ENCODE measurements at regions not wholly inside any gene's neighbourhood (a gene's known extent, or its start where the extent isn't known, plus 50 kb on each side); places are given as distances from the start of the nearest gene placed in this dataset.

DNA sequence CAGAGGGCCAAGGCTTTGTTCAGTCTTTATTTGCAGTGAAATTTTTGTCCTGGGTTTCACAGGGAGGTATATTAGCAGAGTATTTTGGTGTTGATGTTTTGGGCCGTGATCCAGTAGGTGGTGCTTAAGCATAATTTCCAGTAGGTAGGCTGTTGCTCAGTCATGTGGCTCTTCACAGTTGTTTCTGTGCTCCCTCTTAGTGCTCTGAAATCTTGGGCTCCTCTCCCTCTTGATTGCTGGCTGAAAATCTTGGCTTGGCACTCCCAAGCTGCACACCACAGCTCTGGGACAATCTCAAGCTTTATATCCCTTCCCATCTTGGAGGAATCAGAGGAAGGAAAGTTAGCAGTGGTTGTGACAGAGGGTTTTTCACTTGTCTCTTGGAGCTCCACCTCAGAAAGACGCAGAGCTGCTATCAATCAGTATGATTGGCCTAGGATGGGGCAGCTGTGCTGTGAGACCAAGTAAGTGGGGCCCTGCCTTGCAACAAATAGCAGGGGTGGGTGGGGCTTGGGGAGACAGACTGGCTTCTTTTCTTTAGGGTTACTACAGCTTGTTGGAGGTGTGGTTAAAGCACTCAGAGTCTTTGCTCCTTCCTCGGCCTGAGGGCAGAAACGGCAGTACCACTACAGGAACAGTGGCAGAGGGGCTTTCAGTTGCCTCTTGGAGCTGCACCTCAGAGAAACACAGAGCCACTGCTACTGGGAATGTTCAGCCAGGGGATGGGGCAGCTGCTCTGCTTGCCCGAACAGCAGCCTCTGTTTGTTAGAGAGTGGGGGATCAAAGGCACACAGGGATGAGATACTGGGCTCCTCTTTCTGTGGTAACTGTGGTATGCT, 627.0 kb downstream of the SI start:
- no peak overlapping the region for H3K4me3 Mint-ChIP-seq
- no peaks in the 10 kb centered on the region for H3K36me3 Mint-ChIP-seq
- ChIA-PET CTCF (ENCODE audit: partially characterized antibody) (no interaction called here), POLR2A (ENCODE audit: partially characterized antibody) (no interaction called here)
- H3K4me1 Mint-ChIP-seq: no peaks in the 10 kb centered on the region
- peaks cover 0 to 15% (median 9%) of the 10 kb centered on the region in 8 donors for H3K9me3 Mint-ChIP-seq
- no peaks in the 10 kb centered on the region for H3K27me3 ChIP-seq (ENCODE audit: insufficient read depth, low read length)
- H3K36me3 ChIP-seq (ENCODE audit: insufficient read depth, low read length): no peaks in the 10 kb centered on the region
- no peaks in the 10 kb centered on the region for H3K4me1 ChIP-seq (ENCODE audit: insufficient read depth, low read length)
- no peak overlapping the region for H3K27ac ChIP-seq (ENCODE audit: low read depth, low read length)
- DNase-seq: no peak
- intact Hi-C loops (cut with micrococcal nuclease): no loop called here
- H3K27me3 Mint-ChIP-seq: no peaks in the 10 kb centered on the region
- H3K4me3 ChIP-seq (ENCODE audit: low read length in 2 of 2): no peak overlapping the region
- no peaks in the 10 kb centered on the region for H3K9me3 ChIP-seq (ENCODE audit: control insufficient read depth in 1 of 2, low read length in 2 of 2)
- no peak overlapping the region for H3K27ac Mint-ChIP-seq

DNA sequence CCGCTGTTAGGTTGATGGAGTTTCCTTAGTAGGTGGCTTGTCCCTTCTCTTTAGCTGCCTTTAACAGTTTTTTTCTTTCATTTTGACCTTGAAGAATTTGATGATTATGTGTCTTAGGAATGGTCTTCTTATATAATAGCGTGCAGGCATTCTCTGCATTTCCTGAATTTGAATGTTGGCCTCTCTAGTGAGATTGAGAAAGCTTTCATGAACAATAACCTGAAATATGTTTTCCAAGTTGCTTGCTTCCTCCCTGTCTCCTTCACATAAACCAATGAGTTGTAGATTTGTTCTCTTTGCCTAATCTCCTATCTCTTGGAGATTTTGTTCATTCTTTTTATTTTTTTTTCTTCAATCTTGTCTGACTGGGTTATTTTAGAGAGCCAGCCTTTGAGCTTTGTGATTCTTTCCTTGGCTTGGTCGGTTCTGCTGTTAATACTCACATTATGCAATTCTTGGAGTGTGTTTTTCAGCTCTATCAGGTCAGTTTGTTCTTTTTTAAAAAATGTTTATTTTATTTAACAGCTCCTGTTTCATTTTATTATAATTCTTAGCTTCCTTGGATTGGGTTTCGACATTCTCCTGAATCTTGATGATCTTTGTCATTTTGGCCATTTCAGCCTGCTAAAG, 627.9 kb downstream of the SI start:
- no peak overlapping the region for H3K4me3 ChIP-seq (ENCODE audit: low read length in 2 of 2)
- H3K9me3 ChIP-seq (ENCODE audit: control insufficient read depth in 1 of 2, low read length in 2 of 2): no peaks in the 10 kb centered on the region
- H3K27me3 ChIP-seq (ENCODE audit: insufficient read depth, low read length): no peaks in the 10 kb centered on the region
- H3K4me1 ChIP-seq (ENCODE audit: insufficient read depth, low read length): no peaks in the 10 kb centered on the region
- H3K27me3 Mint-ChIP-seq: no peaks in the 10 kb centered on the region
- CTCF ChIA-PET (ENCODE audit: partially characterized antibody): no interaction called here
- H3K36me3 ChIP-seq (ENCODE audit: insufficient read depth, low read length): no peaks in the 10 kb centered on the region
- POLR2A ChIA-PET (ENCODE audit: partially characterized antibody): no interaction called here
- no peaks in the 10 kb centered on the region for H3K4me1 Mint-ChIP-seq
- DNase-seq: no peak
- no peaks in the 10 kb centered on the region for H3K36me3 Mint-ChIP-seq
- H3K27ac Mint-ChIP-seq: no peak overlapping the region
- H3K9me3 Mint-ChIP-seq: peaks cover 0 to 16% (median 9%) of the 10 kb centered on the region in 8 donors
- intact Hi-C loops (cut with micrococcal nuclease): no loop called here
- no peak overlapping the region for H3K27ac ChIP-seq (ENCODE audit: low read depth, low read length)
- no peak overlapping the region for H3K4me3 Mint-ChIP-seq

DNA sequence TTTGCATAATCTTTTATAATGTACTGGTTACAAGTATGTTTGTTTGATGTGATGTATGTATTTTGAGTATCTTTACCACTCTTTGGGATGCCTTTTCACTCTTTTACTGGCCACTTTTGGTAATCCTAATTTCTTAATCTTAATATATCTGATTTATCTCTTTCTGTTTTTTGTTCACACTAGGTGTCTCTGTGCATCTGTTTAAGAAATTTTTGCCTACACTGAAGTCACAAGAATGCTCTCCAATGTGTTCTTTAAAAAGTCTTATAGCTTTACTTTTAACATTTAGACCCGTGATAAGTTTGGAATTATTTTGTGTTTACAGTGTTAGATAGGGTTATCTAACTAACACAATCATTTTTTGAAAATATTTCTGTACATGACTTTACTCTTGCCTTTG, 659.1 kb downstream of the SI start:
- H3K27me3 Mint-ChIP-seq: no peaks in the 10 kb centered on the region
- H3K9me3 ChIP-seq (ENCODE audit: control insufficient read depth in 1 of 2, low read length in 2 of 2): no peaks in the 10 kb centered on the region
- POLR2A ChIA-PET (ENCODE audit: partially characterized antibody): no interaction called here
- H3K4me3 Mint-ChIP-seq: no peak overlapping the region
- H3K4me1 ChIP-seq (ENCODE audit: insufficient read depth, low read length): no peaks in the 10 kb centered on the region
- H3K27ac Mint-ChIP-seq: no peak overlapping the region
- no peaks in the 10 kb centered on the region for H3K36me3 Mint-ChIP-seq
- H3K9me3 Mint-ChIP-seq: peaks cover 0 to 13% (median 6%) of the 10 kb centered on the region in 8 donors
- H3K27me3 ChIP-seq (ENCODE audit: insufficient read depth, low read length): no peaks in the 10 kb centered on the region
- H3K4me1 Mint-ChIP-seq: no peaks in the 10 kb centered on the region
- H3K36me3 ChIP-seq (ENCODE audit: insufficient read depth, low read length): no peaks in the 10 kb centered on the region
- no peak for DNase-seq
- intact Hi-C loops (cut with micrococcal nuclease): no loop called here
- no peak overlapping the region for H3K27ac ChIP-seq (ENCODE audit: low read depth, low read length)
- no peak overlapping the region for H3K4me3 ChIP-seq (ENCODE audit: low read length in 2 of 2)
- CTCF ChIA-PET (ENCODE audit: partially characterized antibody): no interaction called here

DNA sequence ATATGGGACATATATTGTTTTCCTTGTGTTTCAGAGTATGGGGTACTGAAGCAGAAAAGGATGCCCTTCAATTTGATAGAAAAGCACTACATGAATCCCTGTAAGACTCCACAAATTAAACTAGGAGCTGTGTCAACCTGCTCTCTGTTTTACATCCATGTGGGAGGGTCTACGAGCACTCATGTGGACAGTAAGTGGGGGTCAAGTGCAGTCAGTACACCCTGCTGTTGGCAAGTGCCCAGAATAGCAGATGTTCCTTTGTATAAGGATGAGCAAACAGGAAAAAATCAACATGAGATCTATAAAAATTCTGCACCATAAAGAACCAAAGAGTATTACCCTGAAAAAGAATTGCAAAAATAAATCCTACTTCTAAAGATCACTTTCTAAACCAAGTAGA, 659.9 kb downstream of the SI start:
- H3K36me3 Mint-ChIP-seq: no peaks in the 10 kb centered on the region
- intact Hi-C loops (cut with micrococcal nuclease): no loop called here
- CTCF ChIA-PET (ENCODE audit: partially characterized antibody): no interaction called here
- H3K4me3 Mint-ChIP-seq: no peak overlapping the region
- H3K4me1 Mint-ChIP-seq: no peaks in the 10 kb centered on the region
- H3K27ac ChIP-seq (ENCODE audit: low read depth, low read length): no peak overlapping the region
- H3K27me3 Mint-ChIP-seq: no peaks in the 10 kb centered on the region
- H3K4me1 ChIP-seq (ENCODE audit: insufficient read depth, low read length): no peaks in the 10 kb centered on the region
- H3K27ac Mint-ChIP-seq: no peak overlapping the region
- H3K27me3 ChIP-seq (ENCODE audit: insufficient read depth, low read length): no peaks in the 10 kb centered on the region
- H3K9me3 ChIP-seq (ENCODE audit: control insufficient read depth in 1 of 2, low read length in 2 of 2): no peaks in the 10 kb centered on the region
- H3K36me3 ChIP-seq (ENCODE audit: insufficient read depth, low read length): no peaks in the 10 kb centered on the region
- DNase-seq: no peak
- H3K4me3 ChIP-seq (ENCODE audit: low read length in 2 of 2): no peak overlapping the region
- peaks cover under 1 to 15% (median 6%) of the 10 kb centered on the region in 8 donors for H3K9me3 Mint-ChIP-seq
- POLR2A ChIA-PET (ENCODE audit: partially characterized antibody): no interaction called here

DNA sequence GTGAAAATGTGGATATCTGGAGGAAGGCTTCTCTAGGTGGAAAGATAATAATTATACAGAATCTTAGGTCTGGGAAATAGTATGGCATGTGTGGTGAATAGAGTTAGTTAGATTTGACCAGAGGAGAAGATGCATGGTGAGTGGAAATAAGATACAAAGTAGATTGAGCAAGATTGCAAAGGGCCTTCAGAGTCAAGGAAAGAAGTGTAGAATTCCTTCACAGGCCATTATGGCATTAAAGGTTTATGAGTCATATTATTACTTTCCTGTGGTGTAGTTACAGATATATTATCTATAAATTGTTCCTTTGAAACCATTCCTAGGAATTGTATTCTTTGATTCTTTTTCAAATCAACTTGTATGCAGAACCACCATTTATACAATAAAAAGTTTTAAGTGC, 660.3 kb downstream of the SI start:
- DNase-seq: no peak

DNA sequence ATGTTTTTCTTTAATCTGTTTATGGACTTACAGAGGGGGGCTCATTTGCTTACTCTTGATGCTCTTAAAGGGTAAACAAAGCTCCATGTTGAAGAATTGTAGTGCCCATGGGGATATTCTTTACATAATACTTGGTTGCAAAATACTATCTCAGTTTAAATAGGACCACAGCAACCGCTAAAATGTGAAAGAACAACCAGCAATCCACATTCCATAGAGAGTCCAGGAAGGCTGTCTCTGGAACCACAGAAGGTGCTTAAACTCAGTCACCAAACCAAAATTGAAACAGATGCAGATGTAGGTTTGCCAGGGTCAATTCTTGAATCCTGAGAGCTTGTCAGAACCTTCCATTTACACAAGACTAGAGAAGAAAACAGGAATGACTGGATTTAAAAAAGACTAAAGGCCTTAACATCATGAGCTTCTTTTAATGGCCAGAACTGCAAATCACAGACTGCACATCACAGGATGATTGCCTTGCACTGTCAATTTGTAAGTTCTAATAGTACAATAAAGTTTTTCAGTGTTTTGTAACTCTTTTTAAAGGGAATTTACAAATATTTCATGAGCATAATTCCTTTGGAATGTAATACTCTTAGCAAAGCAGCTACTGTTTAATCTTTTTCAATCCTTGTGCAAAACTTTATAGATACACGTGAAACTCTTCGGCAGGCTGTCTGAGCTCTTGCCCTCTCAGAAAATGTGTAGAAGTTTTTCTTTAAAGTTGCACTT, 661.6 kb downstream of the SI start:
- Histone ChIP-seq H3K9me3 (ENCODE audit: control insufficient read depth in 1 of 2, low read length in 2 of 2) (no peaks in the 10 kb centered on the region), H3K36me3 (ENCODE audit: insufficient read depth, low read length) (no peaks in the 10 kb centered on the region), H3K27me3 (ENCODE audit: insufficient read depth, low read length) (no peaks in the 10 kb centered on the region), H3K4me3 (ENCODE audit: low read length in 2 of 2) (no peak overlapping the region), H3K27ac (ENCODE audit: low read depth, low read length) (no peak overlapping the region), H3K4me1 (ENCODE audit: insufficient read depth, low read length) (no peaks in the 10 kb centered on the region)
- peaks cover 2 to 16% (median 11%) of the 10 kb centered on the region in 8 donors for H3K9me3 Mint-ChIP-seq
- no peaks in the 10 kb centered on the region for H3K36me3 Mint-ChIP-seq
- POLR2A ChIA-PET (ENCODE audit: partially characterized antibody): no interaction called here
- H3K4me3 Mint-ChIP-seq: no peak overlapping the region
- no peak for DNase-seq
- H3K27ac Mint-ChIP-seq: no peak overlapping the region
- intact Hi-C loops (cut with micrococcal nuclease): no loop called here
- CTCF ChIA-PET (ENCODE audit: partially characterized antibody): no interaction called here
- H3K4me1 Mint-ChIP-seq: no peaks in the 10 kb centered on the region
- no peaks in the 10 kb centered on the region for H3K27me3 Mint-ChIP-seq

More for the DNA sequence above, 660.3 kb downstream of the SI start:
- H3K27me3 ChIP-seq (ENCODE audit: insufficient read depth, low read length): no peaks in the 10 kb centered on the region
- Mint-ChIP-seq H3K27ac (no peak overlapping the region), H3K4me3 (no peak overlapping the region), H3K36me3 (no peaks in the 10 kb centered on the region), H3K4me1 (no peaks in the 10 kb centered on the region), H3K27me3 (no peaks in the 10 kb centered on the region), H3K9me3 (peaks cover 2 to 12% (median 7%) of the 10 kb centered on the region in 8 donors)
- ChIA-PET CTCF (ENCODE audit: partially characterized antibody) (no interaction called here), POLR2A (ENCODE audit: partially characterized antibody) (no interaction called here)
- no peaks in the 10 kb centered on the region for H3K9me3 ChIP-seq (ENCODE audit: control insufficient read depth in 1 of 2, low read length in 2 of 2)
- H3K4me3 ChIP-seq (ENCODE audit: low read length in 2 of 2): no peak overlapping the region
- intact Hi-C loops (cut with micrococcal nuclease): no loop called here
- H3K27ac ChIP-seq (ENCODE audit: low read depth, low read length): no peak overlapping the region
- no peaks in the 10 kb centered on the region for H3K36me3 ChIP-seq (ENCODE audit: insufficient read depth, low read length)
- H3K4me1 ChIP-seq (ENCODE audit: insufficient read depth, low read length): no peaks in the 10 kb centered on the region

DNA sequence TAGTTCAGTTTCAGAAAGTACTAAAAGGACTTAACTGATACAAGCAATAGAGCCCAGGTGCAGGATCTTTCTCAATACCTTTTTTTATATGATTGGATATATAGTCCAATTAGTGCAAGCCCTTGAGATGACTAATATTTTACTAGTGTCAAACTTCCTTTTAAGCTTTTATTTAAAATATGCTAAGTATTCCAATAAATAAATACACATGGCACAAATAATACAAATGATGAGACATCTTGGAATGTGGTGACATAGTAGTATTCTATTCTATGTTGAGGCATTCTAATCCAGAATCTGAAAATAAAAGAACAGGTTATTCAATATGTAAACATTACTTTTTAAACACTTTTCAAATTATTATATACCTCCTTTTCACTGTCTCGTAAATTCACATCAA, 670.0 kb downstream of the SI start:
- Mint-ChIP-seq H3K9me3 (peaks cover 4 to 26% (median 11%) of the 10 kb centered on the region in 8 donors), H3K27ac (no peak overlapping the region), H3K4me1 (no peaks in the 10 kb centered on the region), H3K4me3 (no peak overlapping the region), H3K36me3 (no peaks in the 10 kb centered on the region), H3K27me3 (no peaks in the 10 kb centered on the region)
- Histone ChIP-seq H3K9me3 (ENCODE audit: control insufficient read depth in 1 of 2, low read length in 2 of 2) (no peaks in the 10 kb centered on the region), H3K4me1 (ENCODE audit: insufficient read depth, low read length) (no peaks in the 10 kb centered on the region), H3K27me3 (ENCODE audit: insufficient read depth, low read length) (no peaks in the 10 kb centered on the region), H3K4me3 (ENCODE audit: low read length in 2 of 2) (no peak overlapping the region), H3K36me3 (ENCODE audit: insufficient read depth, low read length) (no peaks in the 10 kb centered on the region), H3K27ac (ENCODE audit: low read depth, low read length) (no peak overlapping the region)
- DNase-seq: no peak
- intact Hi-C loops (cut with micrococcal nuclease): no loop called here
- POLR2A ChIA-PET (ENCODE audit: partially characterized antibody): no interaction called here
- CTCF ChIA-PET (ENCODE audit: partially characterized antibody): no interaction called here

All from CD4-positive, alpha-beta memory T cell (primary cell).